ENCODE measurements at regions not wholly inside any gene's neighbourhood (a gene's known extent, or its start where the extent isn't known, plus 50 kb on each side); places are given as distances from the start of the nearest gene placed in this dataset.
"Not testable (repeated sequence)": the region's sequence is repeated elsewhere in the genome, so short reads cannot be mapped to it uniquely, and the experiment has no call there.

- no peaks in the 10 kb centered on the region for H3K9me3 ChIP-seq (ENCODE audit: control insufficient read depth in 1 of 2, low read length in 2 of 2)
- H3K4me3 ChIP-seq (ENCODE audit: low read depth in 1 of 2, low read length in 2 of 2), result no peak overlapping the region
- H3K27ac ChIP-seq (ENCODE audit: low read length), result no peak overlapping the region
- no peaks in the 10 kb centered on the region for H3K4me1 ChIP-seq (ENCODE audit: control insufficient read depth in 1 of 2, insufficient read depth in 2 of 2, low read length in 2 of 2)
- no peaks in the 10 kb centered on the region for H3K27me3 ChIP-seq (ENCODE audit: low read depth, low read length)
- H3K36me3 ChIP-seq (ENCODE audit: control insufficient read depth in 1 of 2, insufficient read depth in 2 of 2, low read length in 2 of 2), result no peaks in the 10 kb centered on the region
These were observed 195.5 kb upstream of the ATP6AP2 start for GRCh38 chrX:40385256-40385655.

GRCh38 chrX:40383969-40384368, 196.8 kb upstream of the ATP6AP2 start:
- Histone ChIP-seq H3K9me3 (ENCODE audit: control insufficient read depth in 1 of 2, low read length in 2 of 2) (no peaks in the 10 kb centered on the region), H3K27me3 (ENCODE audit: low read depth, low read length) (no peaks in the 10 kb centered on the region), H3K36me3 (ENCODE audit: control insufficient read depth in 1 of 2, insufficient read depth in 2 of 2, low read length in 2 of 2) (no peaks in the 10 kb centered on the region), H3K4me1 (ENCODE audit: control insufficient read depth in 1 of 2, insufficient read depth in 2 of 2, low read length in 2 of 2) (no peaks in the 10 kb centered on the region), H3K27ac (ENCODE audit: low read length) (no peak overlapping the region), H3K4me3 (ENCODE audit: low read depth in 1 of 2, low read length in 2 of 2) (no peak overlapping the region)

- H3K36me3 ChIP-seq (ENCODE audit: control insufficient read depth in 1 of 2, insufficient read depth in 2 of 2, low read length in 2 of 2), result no peaks in the 10 kb centered on the region
- H3K9me3 ChIP-seq (ENCODE audit: control insufficient read depth in 1 of 2, low read length in 2 of 2), result no peaks in the 10 kb centered on the region
- H3K27ac ChIP-seq (ENCODE audit: low read length), result no peak overlapping the region
- H3K4me3 ChIP-seq (ENCODE audit: low read depth in 1 of 2, low read length in 2 of 2), result no peak overlapping the region
- no peaks in the 10 kb centered on the region for H3K27me3 ChIP-seq (ENCODE audit: low read depth, low read length)
- H3K4me1 ChIP-seq (ENCODE audit: control insufficient read depth in 1 of 2, insufficient read depth in 2 of 2, low read length in 2 of 2), result no peaks in the 10 kb centered on the region
These were observed 197.4 kb upstream of the ATP6AP2 start for GRCh38 chrX:40383360-40383759.

GRCh38 chrX:40380655-40381488, 199.9 kb upstream of the ATP6AP2 start:
- Histone ChIP-seq H3K36me3 (ENCODE audit: control insufficient read depth in 1 of 2, insufficient read depth in 2 of 2, low read length in 2 of 2) (no peaks in the 10 kb centered on the region), H3K4me3 (ENCODE audit: low read depth in 1 of 2, low read length in 2 of 2) (no peak overlapping the region), H3K9me3 (ENCODE audit: control insufficient read depth in 1 of 2, low read length in 2 of 2) (no peaks in the 10 kb centered on the region), H3K4me1 (ENCODE audit: control insufficient read depth in 1 of 2, insufficient read depth in 2 of 2, low read length in 2 of 2) (no peaks in the 10 kb centered on the region), H3K27me3 (ENCODE audit: low read depth, low read length) (no peaks in the 10 kb centered on the region), H3K27ac (ENCODE audit: low read length) (no peak overlapping the region)

GRCh38 chrX:40377684-40378083, 203.1 kb upstream of the ATP6AP2 start:
- H3K4me3 ChIP-seq (ENCODE audit: low read depth in 1 of 2, low read length in 2 of 2), result no peak overlapping the region

DNA sequence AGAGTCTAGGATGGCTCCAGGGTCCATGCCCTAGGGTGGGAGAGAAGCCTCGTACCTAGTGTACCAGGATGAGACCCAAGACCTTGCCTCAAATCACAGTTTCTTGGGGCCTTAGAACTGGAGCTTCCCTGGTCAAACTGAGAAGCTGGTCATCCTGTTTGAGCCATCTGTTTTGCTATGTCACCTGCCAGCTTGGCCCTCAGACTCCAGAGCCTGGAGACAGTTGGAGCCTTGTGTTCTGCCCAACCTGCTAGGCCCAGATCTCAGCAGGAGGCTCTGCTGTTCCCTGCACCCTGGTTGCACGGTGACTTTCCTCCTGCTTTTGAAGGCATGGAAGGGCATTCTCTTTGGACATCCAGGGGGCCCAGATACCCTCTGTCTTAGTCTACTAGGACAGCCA, 206.3 kb upstream of the ATP6AP2 start:
- H3K9me3 ChIP-seq (ENCODE audit: control insufficient read depth in 1 of 2, low read length in 2 of 2), result no peaks in the 10 kb centered on the region
- no peak overlapping the region for H3K4me3 ChIP-seq (ENCODE audit: low read depth in 1 of 2, low read length in 2 of 2)
- H3K4me1 ChIP-seq (ENCODE audit: control insufficient read depth in 1 of 2, insufficient read depth in 2 of 2, low read length in 2 of 2), result no peaks in the 10 kb centered on the region
- no peak overlapping the region for H3K27ac ChIP-seq (ENCODE audit: low read length)
- H3K27me3 ChIP-seq (ENCODE audit: low read depth, low read length), result no peaks in the 10 kb centered on the region
- H3K36me3 ChIP-seq (ENCODE audit: control insufficient read depth in 1 of 2, insufficient read depth in 2 of 2, low read length in 2 of 2), result no peaks in the 10 kb centered on the region

More at GRCh38 chrX:40377684-40378083, 203.1 kb upstream of the ATP6AP2 start:
- no peaks in the 10 kb centered on the region for H3K4me1 ChIP-seq (ENCODE audit: control insufficient read depth in 1 of 2, insufficient read depth in 2 of 2, low read length in 2 of 2)
- H3K9me3 ChIP-seq (ENCODE audit: control insufficient read depth in 1 of 2, low read length in 2 of 2), result no peaks in the 10 kb centered on the region
- no peaks in the 10 kb centered on the region for H3K27me3 ChIP-seq (ENCODE audit: low read depth, low read length)
- no peaks in the 10 kb centered on the region for H3K36me3 ChIP-seq (ENCODE audit: control insufficient read depth in 1 of 2, insufficient read depth in 2 of 2, low read length in 2 of 2)
- no peak overlapping the region for H3K27ac ChIP-seq (ENCODE audit: low read length)

DNA sequence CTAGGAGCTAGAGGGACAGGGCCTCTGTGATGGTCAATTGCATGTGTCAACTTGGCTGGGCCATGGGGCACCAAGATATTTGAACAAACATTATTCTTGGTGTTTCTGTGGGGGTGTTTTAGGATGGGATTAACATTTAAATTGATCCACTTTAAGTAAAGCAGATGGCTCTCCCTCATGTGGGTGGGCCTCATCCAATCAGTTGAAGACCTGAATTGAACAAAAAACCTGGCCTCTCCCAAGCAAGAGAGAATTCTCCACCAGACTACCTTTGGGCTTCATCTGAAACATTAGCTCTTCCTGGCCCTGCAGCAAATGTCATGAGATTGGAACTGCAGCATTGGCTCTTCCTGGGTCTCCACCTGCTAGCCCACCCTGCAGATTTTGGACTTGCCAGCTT, 207.1 kb upstream of the ATP6AP2 start:
- H3K36me3 ChIP-seq (ENCODE audit: control insufficient read depth in 1 of 2, insufficient read depth in 2 of 2, low read length in 2 of 2), result no peaks in the 10 kb centered on the region
- H3K9me3 ChIP-seq (ENCODE audit: control insufficient read depth in 1 of 2, low read length in 2 of 2), result no peaks in the 10 kb centered on the region

DNA sequence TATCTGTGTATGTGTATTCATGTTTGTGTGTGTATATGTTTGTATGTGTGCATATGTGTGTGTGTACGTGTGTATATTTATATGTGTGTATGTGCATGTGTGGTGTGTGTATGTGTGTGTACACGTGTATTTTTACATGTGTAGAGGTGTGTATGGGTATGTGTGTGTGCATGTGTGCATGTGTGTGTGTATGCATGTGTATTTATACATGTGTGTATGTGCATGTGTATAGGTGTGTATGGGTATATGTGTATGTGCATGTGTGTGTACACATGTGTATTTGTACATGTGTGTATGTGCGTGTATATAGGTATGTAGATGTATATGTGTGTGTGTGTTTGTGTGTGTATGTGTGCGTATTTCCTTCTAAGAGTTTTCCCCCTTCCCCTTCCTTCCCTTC, 207.7 kb upstream of the ATP6AP2 start:
- H3K9me3 ChIP-seq (ENCODE audit: control insufficient read depth in 1 of 2, low read length in 2 of 2), result no peaks in the 10 kb centered on the region
- no peaks in the 10 kb centered on the region for H3K4me1 ChIP-seq (ENCODE audit: control insufficient read depth in 1 of 2, insufficient read depth in 2 of 2, low read length in 2 of 2)
- no peaks in the 10 kb centered on the region for H3K27me3 ChIP-seq (ENCODE audit: low read depth, low read length)
- no peaks in the 10 kb centered on the region for H3K36me3 ChIP-seq (ENCODE audit: control insufficient read depth in 1 of 2, insufficient read depth in 2 of 2, low read length in 2 of 2)
- H3K27ac ChIP-seq (ENCODE audit: low read length), result no peak overlapping the region
- no peak overlapping the region for H3K4me3 ChIP-seq (ENCODE audit: low read depth in 1 of 2, low read length in 2 of 2)

More for the DNA sequence above, 207.1 kb upstream of the ATP6AP2 start:
- Histone ChIP-seq H3K27ac (ENCODE audit: low read length) (no peak overlapping the region), H3K4me3 (ENCODE audit: low read depth in 1 of 2, low read length in 2 of 2) (no peak overlapping the region), H3K4me1 (ENCODE audit: control insufficient read depth in 1 of 2, insufficient read depth in 2 of 2, low read length in 2 of 2) (no peaks in the 10 kb centered on the region), H3K27me3 (ENCODE audit: low read depth, low read length) (no peaks in the 10 kb centered on the region)

GRCh38 chrX:40371376-40371775, 209.4 kb upstream of the ATP6AP2 start:
- Histone ChIP-seq H3K4me1 (ENCODE audit: control insufficient read depth in 1 of 2, insufficient read depth in 2 of 2, low read length in 2 of 2) (no peaks in the 10 kb centered on the region), H3K36me3 (ENCODE audit: control insufficient read depth in 1 of 2, insufficient read depth in 2 of 2, low read length in 2 of 2) (no peaks in the 10 kb centered on the region), H3K4me3 (ENCODE audit: low read depth in 1 of 2, low read length in 2 of 2) (no peak overlapping the region), H3K27ac (ENCODE audit: low read length) (no peak overlapping the region), H3K27me3 (ENCODE audit: low read depth, low read length) (no peaks in the 10 kb centered on the region), H3K9me3 (ENCODE audit: control insufficient read depth in 1 of 2, low read length in 2 of 2) (no peaks in the 10 kb centered on the region)

GRCh38 chrX:40368611-40369061, 212.1 kb upstream of the ATP6AP2 start:
- no peaks in the 10 kb centered on the region for H3K4me1 ChIP-seq (ENCODE audit: control insufficient read depth in 1 of 2, insufficient read depth in 2 of 2, low read length in 2 of 2)
- no peaks in the 10 kb centered on the region for H3K9me3 ChIP-seq (ENCODE audit: control insufficient read depth in 1 of 2, low read length in 2 of 2)

GRCh38 chrX:40366661-40367060, 214.1 kb upstream of the ATP6AP2 start:
- Histone ChIP-seq H3K9me3 (ENCODE audit: control insufficient read depth in 1 of 2, low read length in 2 of 2) (no peaks in the 10 kb centered on the region), H3K27ac (ENCODE audit: low read length) (no peak overlapping the region), H3K4me1 (ENCODE audit: control insufficient read depth in 1 of 2, insufficient read depth in 2 of 2, low read length in 2 of 2) (no peaks in the 10 kb centered on the region), H3K36me3 (ENCODE audit: control insufficient read depth in 1 of 2, insufficient read depth in 2 of 2, low read length in 2 of 2) (no peaks in the 10 kb centered on the region), H3K27me3 (ENCODE audit: low read depth, low read length) (no peaks in the 10 kb centered on the region), H3K4me3 (ENCODE audit: low read depth in 1 of 2, low read length in 2 of 2) (no peak overlapping the region)

More at GRCh38 chrX:40368611-40369061, 212.1 kb upstream of the ATP6AP2 start:
- no peak overlapping the region for H3K4me3 ChIP-seq (ENCODE audit: low read depth in 1 of 2, low read length in 2 of 2)
- H3K36me3 ChIP-seq (ENCODE audit: control insufficient read depth in 1 of 2, insufficient read depth in 2 of 2, low read length in 2 of 2), result no peaks in the 10 kb centered on the region
- H3K27me3 ChIP-seq (ENCODE audit: low read depth, low read length), result no peaks in the 10 kb centered on the region
- H3K27ac ChIP-seq (ENCODE audit: low read length), result no peak overlapping the region

DNA sequence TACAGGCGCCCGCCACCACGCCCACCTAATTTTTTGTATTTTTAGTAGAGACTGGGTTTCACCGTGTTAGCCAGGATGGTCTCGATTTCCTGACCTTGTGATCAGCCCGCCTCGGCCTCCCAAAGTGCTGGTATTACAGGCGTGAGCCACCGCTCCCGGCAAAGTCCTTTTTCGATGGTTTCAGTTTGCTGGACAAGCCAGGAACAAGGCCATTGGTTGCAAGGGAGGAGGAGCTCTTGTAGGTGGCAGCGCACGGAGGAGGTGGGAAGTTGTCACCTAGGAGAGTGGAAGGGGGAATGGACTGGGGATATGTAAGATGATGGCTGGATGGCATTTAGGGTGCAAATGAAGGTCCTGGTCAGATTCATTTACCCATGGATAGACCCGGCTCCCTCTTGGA, 218.5 kb upstream of the ATP6AP2 start:
- H3K27me3 ChIP-seq (ENCODE audit: low read depth, low read length); H3K4me1 ChIP-seq (ENCODE audit: control insufficient read depth in 1 of 2, insufficient read depth in 2 of 2, low read length in 2 of 2); H3K9me3 ChIP-seq (ENCODE audit: control insufficient read depth in 1 of 2, low read length in 2 of 2); H3K4me3 ChIP-seq (ENCODE audit: low read depth in 1 of 2, low read length in 2 of 2); H3K36me3 ChIP-seq (ENCODE audit: control insufficient read depth in 1 of 2, insufficient read depth in 2 of 2, low read length in 2 of 2); H3K27ac ChIP-seq (ENCODE audit: low read length): not testable (repeated sequence)

Measured in muscle layer of duodenum (tissue), 2 donors.